Activated CD8-positive, alpha-beta memory T cell treated with anti-CD3 and anti-CD28 coated beads, Interleukin-2, amount 50 U/mL, for 24 hours (primary cell): ENCODE measurements at regions not wholly inside any gene's neighbourhood (a gene's known extent, or its start where the extent isn't known, plus 50 kb on each side); places are given as distances from the start of the nearest gene placed in this dataset.

Source experiments
- DNase-seq: peaks from one replicate; pipeline ENCODE4 v3.0.0-alpha.2; 2020; ENCODE audit errors: extremely low read depth

GRCh38 chr9:105828171-105828570, 133.8 kb downstream of the TMEM38B start:
- DNase-seq = no peak

- no peak for DNase-seq
Measured at GRCh38 chr9:105828596-105829213, 134.4 kb downstream of the TMEM38B start.

DNA sequence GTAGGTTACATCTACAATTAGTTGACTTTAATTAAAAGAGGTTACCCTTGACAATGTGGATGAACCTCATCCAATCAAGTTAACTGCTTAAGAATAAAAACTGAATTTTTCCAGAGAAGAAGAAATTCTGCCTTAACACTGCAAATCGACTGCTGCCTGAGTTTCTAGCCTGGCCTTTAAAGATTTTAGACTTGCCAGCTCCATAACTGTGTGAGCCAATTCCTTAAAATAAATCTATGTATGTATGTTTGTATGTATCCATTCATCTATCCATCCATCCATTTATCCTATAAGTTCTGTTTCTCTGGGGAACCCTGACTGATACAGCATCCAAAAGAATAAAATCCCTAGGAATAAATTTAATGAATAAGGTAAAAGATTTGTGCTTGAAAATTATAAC, 136.1 kb downstream of the TMEM38B start:
- DNase-seq = no peak

DNA sequence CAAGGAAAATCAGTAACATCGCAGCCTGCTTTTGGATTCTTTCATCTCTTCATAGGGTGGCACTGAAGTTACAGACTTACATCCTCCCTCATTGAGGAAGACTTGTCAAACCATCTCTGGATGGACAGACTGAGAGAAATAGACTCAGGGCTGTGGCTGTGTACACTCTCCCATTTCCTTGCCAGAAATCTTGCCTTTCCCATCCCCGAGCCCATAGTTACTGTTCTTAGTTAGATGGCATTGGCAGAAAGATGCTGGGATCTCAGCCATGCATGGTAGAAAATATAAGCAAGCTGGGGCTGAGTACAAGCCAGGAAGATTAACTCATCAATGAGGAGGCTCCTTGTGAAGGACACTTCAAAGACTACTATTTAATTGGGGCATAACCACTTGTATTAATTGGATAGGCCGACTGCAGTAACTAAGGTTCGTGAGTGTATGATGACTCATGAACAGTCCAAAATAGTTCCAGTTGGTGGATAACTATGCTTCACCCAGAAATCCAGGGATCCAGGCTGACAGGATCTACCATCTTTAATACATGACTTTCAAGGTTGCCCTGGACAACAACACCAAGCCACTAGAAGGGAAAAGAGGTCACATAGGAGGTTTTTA, 137.9 kb downstream of the TMEM38B start:
- DNase-seq = no peak

DNA sequence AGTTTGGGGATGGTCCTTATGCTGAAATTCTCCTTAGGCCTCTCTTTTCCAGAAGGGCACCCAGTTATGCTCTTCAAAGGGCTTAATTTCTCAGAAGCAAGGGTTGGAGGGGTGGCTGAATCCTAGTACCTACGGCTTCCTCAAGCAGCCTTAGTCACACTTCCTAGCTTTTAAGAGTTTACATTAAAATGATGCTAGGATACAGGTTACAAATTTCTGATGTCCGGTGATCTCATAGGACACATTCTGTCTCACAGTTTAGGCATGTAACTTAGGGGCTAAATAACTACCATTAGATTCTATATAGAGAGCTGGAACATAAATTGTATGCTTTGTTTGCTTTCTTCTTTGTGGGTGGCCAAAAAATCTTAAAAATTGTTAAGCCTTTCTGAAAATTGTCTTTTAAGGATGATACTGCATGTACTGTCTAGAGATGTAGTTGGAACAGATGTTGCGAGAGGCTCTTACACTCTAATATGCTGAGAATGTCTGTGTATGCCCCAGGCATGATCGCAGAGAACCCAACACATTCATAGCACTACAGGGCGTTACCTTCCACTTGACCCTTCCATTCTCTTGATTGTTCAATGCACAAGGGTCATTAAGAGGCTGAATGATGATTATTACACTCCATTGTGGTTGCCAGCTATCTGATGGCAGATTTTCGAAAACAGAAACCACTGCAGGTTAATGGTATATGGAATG, 139.1 kb downstream of the TMEM38B start:
- no peak for DNase-seq

GRCh38 chr9:105834404-105834803, 140.1 kb downstream of the TMEM38B start:
- DNase-seq = no peak

DNA sequence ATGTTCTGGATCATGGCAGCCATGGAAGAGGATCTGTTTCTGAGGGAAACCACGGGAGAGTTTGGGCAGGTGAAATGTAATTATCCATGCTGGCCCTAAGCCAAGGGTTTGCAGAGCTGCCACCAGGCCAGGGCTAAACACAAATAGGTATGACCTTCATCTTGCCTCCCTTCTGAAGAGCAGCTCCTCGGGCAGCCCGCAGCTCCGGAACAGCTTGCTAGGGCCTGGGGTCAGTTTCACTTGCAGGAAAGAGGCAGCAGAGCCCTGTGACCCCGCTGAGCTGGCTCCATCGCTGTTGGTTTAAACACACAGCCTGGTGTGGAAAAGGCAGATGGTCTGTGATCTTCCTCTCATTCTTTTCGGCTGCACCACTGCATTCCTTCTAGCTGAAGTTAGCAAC, 141.4 kb downstream of the TMEM38B start:
- no peak for DNase-seq

GRCh38 chr9:105836936-105837660, 142.8 kb downstream of the TMEM38B start:
- DNase-seq = no peak

DNA sequence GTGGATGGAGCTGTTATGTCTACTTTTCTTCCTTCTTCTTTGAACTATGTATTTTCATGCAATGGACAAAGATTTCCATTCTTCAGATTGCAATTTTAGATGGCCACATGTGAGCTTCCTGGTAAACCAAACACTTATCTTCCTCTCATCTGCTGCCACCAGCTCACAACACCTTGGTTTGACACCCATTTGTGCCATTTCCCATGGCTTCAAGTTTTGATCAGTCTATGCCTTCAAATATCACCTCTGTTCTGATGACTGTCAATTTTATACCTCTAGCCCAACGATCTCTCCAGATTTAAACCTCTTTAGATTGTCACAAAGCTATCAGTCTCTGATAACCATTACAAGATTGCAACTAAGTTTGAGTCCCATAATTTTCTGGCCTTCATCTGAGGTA, 147.2 kb downstream of the TMEM38B start:
- no peak for DNase-seq

GRCh38 chr9:105842023-105842644, 147.8 kb downstream of the TMEM38B start:
- DNase-seq = no peak

GRCh38 chr9:105846825-105847224, 152.5 kb downstream of the TMEM38B start:
- no peak for DNase-seq

GRCh38 chr9:105850852-105851500, 156.6 kb downstream of the TMEM38B start:
- DNase-seq = no peak

DNA sequence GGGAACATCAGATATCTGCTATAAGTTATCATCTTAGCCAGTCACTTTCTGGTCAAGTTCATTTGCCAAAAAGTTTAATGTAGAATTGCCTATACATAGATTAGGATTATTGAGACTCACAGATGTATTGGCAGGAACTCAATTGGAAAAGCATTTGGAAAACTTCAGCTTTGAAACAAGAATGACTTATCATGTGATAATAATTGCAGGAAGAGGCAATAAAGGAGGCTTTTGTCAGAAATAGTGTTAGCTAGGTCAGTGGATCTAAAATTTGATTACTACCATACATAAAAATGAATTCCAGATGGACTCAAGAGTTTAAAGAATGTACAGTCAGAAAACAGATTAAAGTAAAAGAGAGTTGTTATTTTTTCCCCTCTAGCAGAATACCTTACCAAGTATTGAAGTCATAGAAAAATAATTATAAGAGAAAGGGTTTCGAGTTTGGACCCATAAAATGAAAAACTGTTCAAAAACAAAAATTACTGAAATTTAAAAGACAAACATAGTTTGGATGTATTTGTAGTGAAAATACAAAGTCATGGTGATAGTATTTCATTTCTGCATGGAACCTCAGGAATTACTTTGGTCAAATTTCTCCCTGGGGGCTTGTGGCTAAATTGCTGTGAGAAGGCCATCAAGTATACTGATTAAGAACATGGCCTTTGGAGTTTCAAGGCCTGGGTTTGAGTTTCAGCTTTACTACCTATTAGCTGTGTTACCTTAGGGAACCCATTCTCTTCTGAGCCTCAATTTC, 159.9 kb downstream of the TMEM38B start:
- no peak for DNase-seq

- no peak for DNase-seq
Measured at GRCh38 chr9:105854783-105855724, 160.7 kb downstream of the TMEM38B start.

DNA sequence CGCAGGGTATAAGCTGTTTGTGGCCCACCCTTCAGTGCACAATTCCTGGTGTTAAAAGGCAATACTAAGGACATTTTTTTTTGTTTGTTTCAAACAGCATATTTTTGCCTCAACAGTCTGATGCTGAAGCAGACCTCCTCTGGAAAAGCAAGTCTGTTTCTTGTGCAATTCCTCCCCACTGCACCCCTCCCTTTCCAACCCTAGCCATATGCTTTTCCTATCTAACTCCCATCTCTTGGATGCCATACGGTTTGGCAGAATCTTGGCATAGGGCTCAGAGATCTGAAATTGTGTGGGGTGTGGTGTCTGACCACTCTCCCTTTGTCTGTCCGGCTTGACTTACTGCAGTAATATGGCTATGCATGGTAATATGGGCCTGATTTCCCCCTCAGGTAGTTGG, 161.6 kb downstream of the TMEM38B start:
- no peak for DNase-seq

DNA sequence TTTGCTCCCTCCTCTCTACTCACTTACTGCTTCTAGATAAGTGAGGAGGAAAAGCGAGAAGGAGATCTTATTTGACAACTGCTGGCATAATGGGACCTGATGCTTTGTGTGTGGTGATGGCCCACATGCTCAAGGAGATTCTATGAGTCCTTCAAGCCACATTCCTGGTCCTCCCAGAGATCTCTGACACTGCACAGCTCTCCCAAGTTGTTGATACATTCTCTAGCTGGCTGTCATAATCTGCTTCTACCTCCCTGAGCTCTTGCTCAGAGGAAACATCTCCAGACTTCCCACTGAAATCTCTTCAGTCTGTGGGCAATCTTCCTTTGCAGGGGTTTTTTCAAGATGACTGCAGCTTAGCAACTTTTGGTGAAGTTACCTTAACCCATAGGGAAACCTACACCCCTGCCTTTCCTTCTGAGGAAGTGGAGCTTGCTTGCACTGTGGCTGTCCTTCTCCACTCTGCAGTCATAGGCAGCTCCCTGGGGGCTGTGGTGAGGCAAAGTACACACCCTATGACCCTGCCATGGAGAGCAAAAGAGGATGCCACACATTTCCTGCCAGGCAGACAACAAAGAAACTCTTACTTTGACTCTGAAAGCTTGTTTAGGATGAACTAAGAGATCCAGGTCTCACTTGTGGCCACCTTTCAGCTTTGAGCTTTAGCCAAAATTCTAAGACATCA, 163.8 kb downstream of the TMEM38B start:
- DNase-seq = no peak

- DNase-seq = no peak
Measured at GRCh38 chr9:105858877-105859276, 164.5 kb downstream of the TMEM38B start.

DNA sequence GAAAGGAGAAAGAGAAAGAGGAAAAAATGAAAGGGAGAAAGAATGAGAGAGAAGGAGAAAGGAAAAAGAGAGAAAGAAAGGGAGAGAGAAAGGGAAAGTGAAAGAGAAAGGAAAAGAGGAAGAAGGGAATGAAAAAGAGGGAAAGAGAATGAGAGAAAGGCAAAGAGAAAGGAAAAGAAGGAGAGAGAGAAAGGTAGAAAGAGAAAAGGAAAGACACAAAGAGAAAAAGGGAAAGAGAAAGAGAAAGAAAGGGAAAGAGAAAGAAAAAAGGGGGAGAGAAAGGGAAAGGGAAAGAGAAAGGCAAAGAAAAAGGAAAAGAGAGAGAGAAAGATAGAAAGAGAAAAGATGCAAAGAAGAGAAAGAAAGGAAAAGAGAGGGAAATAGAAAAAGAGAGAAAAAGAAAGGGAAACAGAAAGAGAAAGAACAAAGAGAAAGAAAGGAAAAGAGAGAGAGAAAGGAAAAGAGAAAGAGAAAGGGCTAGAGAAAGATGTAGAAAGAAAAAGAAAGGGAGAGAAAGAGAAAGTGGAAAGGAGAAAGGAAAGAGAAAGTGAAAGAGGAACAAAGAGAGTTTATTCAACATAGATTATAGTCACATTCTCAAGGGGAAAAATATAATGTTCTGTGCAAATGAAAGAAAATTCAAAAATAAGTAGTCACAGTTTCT, 165.2 kb downstream of the TMEM38B start:
- DNase-seq = no peak

DNA sequence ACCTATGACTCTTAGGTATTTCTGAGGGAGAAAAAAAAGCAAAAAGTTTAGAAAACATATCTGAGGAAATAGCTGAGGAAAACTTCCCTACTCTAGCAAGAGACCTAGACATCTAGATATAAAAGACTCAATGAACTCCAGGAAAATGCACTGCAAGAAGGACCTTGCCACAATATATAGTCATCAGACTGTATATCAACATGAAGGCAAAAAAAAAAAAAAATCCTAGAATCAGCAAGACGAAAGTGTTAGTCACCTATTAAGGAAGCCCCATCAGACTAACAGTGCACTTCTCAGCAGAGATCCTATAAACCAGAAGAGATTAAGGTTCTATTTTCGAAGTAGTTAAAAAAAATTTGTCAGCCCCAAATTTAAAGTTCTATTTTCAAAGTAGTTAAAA, 166.2 kb downstream of the TMEM38B start:
- DNase-seq = no peak
